SK-N-SH (cell line): ENCODE measurements at regions not wholly inside any gene's neighbourhood (a gene's known extent, or its start where the extent isn't known, plus 50 kb on each side); places are given as distances from the start of the nearest gene placed in this dataset.
"Not testable (repeated sequence)": the region's sequence is repeated elsewhere in the genome, so short reads cannot be mapped to it uniquely, and the experiment has no call there.

Experiments
- CTCF ChIA-PET: fragments of 300-600, 350-600 bp; formaldehyde crosslinking; extraction: SDS; loops from one replicate; lab custom pipeline; 2021; lab: Yijun Ruan, JAX
- POLR2A ChIA-PET: fragments of 350-600 bp; sonication (Branson Sonifier 250); formaldehyde crosslinking; extraction: SDS; loops from one replicate; lab custom pipeline; 2020; ENCODE audit warnings: antibody characterized with exemption, inconsistent platforms; lab: Yijun Ruan, JAX
- DNase-seq: peaks from one replicate; pipeline ENCODE4 v3.0.0; 2012
- H2AFZ ChIP-seq: fragments of 200-600 bp; sonication (generic); 2 replicates; pipeline ENCODE4 v1.8.1; 2016; ENCODE audit warnings: antibody characterized with exemption, mild to moderate bottlenecking, low read depth
- H3F3A ChIP-seq: fragments of 200-600 bp; sonication (generic); replicated peaks from 2 replicates; pipeline ENCODE3; 2016; ENCODE audit warnings: antibody characterized with exemption, mild to moderate bottlenecking; ENCODE audit not compliant: insufficient read depth
- H3K27ac ChIP-seq, 2 experiments: fragments of 200-500 bp in 1 of 2; fragments of 200-600 bp in 1 of 2; sonication (Bioruptor generic) in 1 of 2; sonication (generic), shearing (Covaris generic) in 1 of 2; 2 replicates each; pipeline versions ENCODE4 v1.5.1 to v1.6.1; 2014 to 2016; ENCODE audit warnings: low read depth in 2 of 2, inconsistent platforms in 1 of 2, low read length in 1 of 2, mild to moderate bottlenecking in 1 of 2, mixed read lengths in 1 of 2
- H3K27me3 ChIP-seq: fragments of 200-600 bp; sonication (generic), shearing (Covaris generic); 2 replicates; pipeline ENCODE4 v1.6.1; 2016; ENCODE audit warnings: mixed run types; ENCODE audit not compliant: insufficient read depth
- H3K36me3 ChIP-seq, 2 experiments: fragments of 200-500 bp in 1 of 2; fragments of 200-600 bp in 1 of 2; sonication (Bioruptor generic) in 1 of 2; sonication (generic) in 1 of 2; replicated peaks in 1 of 2; 2 replicates each; pipeline versions ENCODE3 to v1.5.1; 2014 to 2016; ENCODE audit warnings: low read length in 1 of 2, mild to moderate bottlenecking in 1 of 2; ENCODE audit not compliant: insufficient read depth in 2 of 2, control insufficient read depth in 1 of 2
- H3K4me1 ChIP-seq, 2 experiments: fragments of 200-500 bp in 1 of 2; fragments of 200-600 bp in 1 of 2; sonication (Bioruptor generic) in 1 of 2; sonication (generic), shearing (Covaris generic) in 1 of 2; 2 replicates each; pipeline versions ENCODE4 v1.5.1 to v1.6.1; 2014 to 2016; ENCODE audit warnings: low read depth in 1 of 2, low read length in 1 of 2, mixed run types in 1 of 2; ENCODE audit not compliant: insufficient read depth in 2 of 2, control insufficient read depth in 1 of 2
- H3K4me2 ChIP-seq: fragments of 200-600 bp; sonication (generic), shearing (Covaris generic); 2 replicates; pipeline ENCODE4 v1.6.1; 2017; ENCODE audit warnings: mixed run types
- H3K4me3 ChIP-seq, 2 experiments: fragments of 200-500 bp in 1 of 2; fragments of 200-600 bp in 1 of 2; sonication (Bioruptor generic) in 1 of 2; sonication (generic), shearing (Covaris generic) in 1 of 2; 2 replicates each; pipeline versions ENCODE4 v1.5.1 to v1.8.1; 2014 to 2016; ENCODE audit warnings: low read depth in 2 of 2, inconsistent platforms in 1 of 2, low read length in 1 of 2, mild to moderate bottlenecking in 1 of 2, mixed read lengths in 1 of 2, moderate library complexity in 1 of 2
- H3K79me2 ChIP-seq: fragments of 200-600 bp; sonication (generic); 2 replicates; pipeline ENCODE4 v1.8.1; 2017; ENCODE audit warnings: mild to moderate bottlenecking; ENCODE audit not compliant: insufficient read depth
- H3K9ac ChIP-seq: fragments of 200-600 bp; sonication (generic); 2 replicates; pipeline ENCODE4 v1.6.1; 2017; ENCODE audit warnings: mixed run types
- H3K9me2 ChIP-seq: fragments of 200-600 bp; sonication (generic); 2 replicates; pipeline ENCODE4 v1.6.1; 2017; ENCODE audit warnings: mixed run types
- H3K9me3 ChIP-seq: fragments of 200-600 bp; sonication (generic); 2 replicates; pipeline ENCODE4 v1.6.1; 2017; ENCODE audit warnings: mixed run types, mild to moderate bottlenecking, moderate library complexity
- H4K20me1 ChIP-seq: fragments of 200-600 bp; sonication (generic); 2 replicates; pipeline ENCODE4 v1.6.1; 2017; ENCODE audit warnings: mild to moderate bottlenecking, mixed run types; ENCODE audit not compliant: insufficient read depth
- CTCF ChIP-seq: fragments of 200-600 bp; sonication (generic); IDR thresholded peaks from 2 replicates; pipeline ENCODE4 v1.6.1; 2017; ENCODE audit warnings: antibody characterized with exemption, mild to moderate bottlenecking, moderate library complexity
- FOSL2 ChIP-seq: IDR thresholded peaks from 2 replicates; pipeline ENCODE4 v1.4.0; 2012; ENCODE audit warnings: low read depth, mild to moderate bottlenecking, moderate library complexity, borderline replicate concordance
- FOXJ3 ChIP-seq: sonication (generic); formaldehyde crosslinking; IDR thresholded peaks from 2 replicates; pipeline ENCODE4 v1.5.1; 2020; ENCODE audit warnings: mild to moderate bottlenecking, missing genetic modification reagents
- FOXM1 ChIP-seq: IDR thresholded peaks from 2 replicates; pipeline ENCODE4 v1.4.0; 2012; ENCODE audit warnings: low read depth, mild to moderate bottlenecking
- JUND ChIP-seq: IDR thresholded peaks from 2 replicates; pipeline ENCODE4 v1.4.0; 2012
- MEF2A ChIP-seq: IDR thresholded peaks from 2 replicates; pipeline ENCODE4 v1.4.0; 2012; ENCODE audit warnings: low read depth, borderline replicate concordance
- RFX5 ChIP-seq: IDR thresholded peaks from 2 replicates; pipeline ENCODE4 v1.6.1; 2012; ENCODE audit warnings: mild to moderate bottlenecking, improper control_type of control experiment, low read length
- SMC3 ChIP-seq: IDR thresholded peaks from 2 replicates; pipeline ENCODE4 v1.6.1; 2012; ENCODE audit warnings: low read depth, low read length, improper control_type of control experiment
- TEAD4 ChIP-seq: IDR thresholded peaks from 2 replicates; pipeline ENCODE4 v1.4.0; 2012; ENCODE audit warnings: mild to moderate bottlenecking, borderline replicate concordance; ENCODE audit not compliant: insufficient read depth
- WGBS: methylation state at CpG from one replicate; pipeline ENCODE4 v1.1.6; 2017; ENCODE audit warnings: low lambda C conversion rate; 5-methylcytosine and 5-hydroxymethylcytosine counted together
- TF ChIP-seq, protein P1 (sequence below): IDR thresholded peaks from 2 replicates; pipeline ENCODE4 v1.4.0; 2012; ENCODE audit warnings: low read depth

DNA sequence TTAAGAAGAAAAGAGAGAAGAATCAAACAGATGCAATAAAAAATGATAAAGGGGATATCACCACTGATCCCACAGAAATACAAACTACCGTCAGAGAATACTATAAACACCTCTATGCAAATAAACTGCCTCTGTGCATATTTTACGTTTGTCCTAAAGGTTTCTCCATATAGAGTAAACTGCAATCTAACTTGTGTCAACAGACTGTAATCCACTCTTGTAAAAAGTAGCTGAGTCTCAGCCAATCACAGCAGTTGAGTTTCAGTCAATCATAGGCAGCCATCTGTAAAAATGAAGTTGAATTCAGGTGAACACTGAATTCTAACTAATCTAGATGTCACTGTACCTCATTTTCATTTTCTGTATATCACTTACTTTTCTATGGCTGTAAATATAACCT, 112.2 kb upstream of the SYNCRIP start:
- H3K36me3 ChIP-seq: no peaks in the 10 kb centered on the region
- H3K4me3 ChIP-seq: no peak overlapping the region
- no peaks in the 10 kb centered on the region for H3K9me3 ChIP-seq
- CTCF ChIA-PET: interaction anchor here (1.3 kb wide), 1 partner anchor 1183 kb away, joined by 5 read pairs; the partner anchor contains the start of gene HTR1E
- POLR2A ChIA-PET: no interaction called here
- H3K27ac ChIP-seq: no peak overlapping the region; a peak in 1 of 4 replicates
- no peaks in the 10 kb centered on the region for H3K9me2 ChIP-seq
- TF ChIP-seq FOXM1 (no peak), SMC3 (no peak), RFX5 (no peak), MEF2A (no peak)
- TF ChIP-seq, all 33 proteins: peak for 0
- Histone ChIP-seq H4K20me1 (no peaks in the 10 kb centered on the region), H2AFZ (no peak overlapping the region), H3K4me1 (no peaks in the 10 kb centered on the region; a peak in 2 of 4 replicates), H3K27me3 (no peaks in the 10 kb centered on the region), H3F3A (no peaks in the 10 kb centered on the region), H3K4me2 (no peak overlapping the region), H3K9ac (no peak overlapping the region), H3K79me2 (no peaks in the 10 kb centered on the region)
- WGBS: 29% methylated on average over 2 of the region's 2 CpGs
- no peak for DNase-seq

- H3K4me1 ChIP-seq: no peaks in the 10 kb centered on the region; a peak in 2 of 4 replicates
- no peaks in the 10 kb centered on the region for H3F3A ChIP-seq
- H3K9me3 ChIP-seq: no peaks in the 10 kb centered on the region
- ChIA-PET CTCF (no interaction called here), POLR2A (no interaction called here)
- no peak overlapping the region for H3K27ac ChIP-seq
- no peaks in the 10 kb centered on the region for H3K79me2 ChIP-seq
- H3K9me2 ChIP-seq: no peaks in the 10 kb centered on the region
- TF ChIP-seq FOXM1 (no peak), FOSL2 (no peak), JUND (no peak), CTCF (no peak)
- H3K9ac ChIP-seq: no peak overlapping the region
- no peak overlapping the region for H2AFZ ChIP-seq
- H4K20me1 ChIP-seq: no peaks in the 10 kb centered on the region
- WGBS: 35% methylated on average over 5 of the region's 5 CpGs
- no peaks in the 10 kb centered on the region for H3K36me3 ChIP-seq
- no peak for DNase-seq
- H3K4me2 ChIP-seq: no peak overlapping the region
- H3K4me3 ChIP-seq: no peak overlapping the region
- H3K27me3 ChIP-seq: no peaks in the 10 kb centered on the region
Measured at GRCh38 chr6:85752602-85753001, 109.9 kb upstream of the SYNCRIP start.

- POLR2A ChIA-PET: interaction anchor here (1.0 kb wide), 1 partner anchor 73 kb away, joined by 4 read pairs; no protein-coding TSS in a partner anchor
- H3K36me3 ChIP-seq: no peaks in the 10 kb centered on the region
- no peak overlapping the region for H3K4me3 ChIP-seq
- no peak for DNase-seq
- no peaks in the 10 kb centered on the region for H3K79me2 ChIP-seq
- H3K4me2 ChIP-seq: no peak overlapping the region
- H3K9me3 ChIP-seq: no peaks in the 10 kb centered on the region
- TF ChIP-seq TEAD4: no peak
- TF ChIP-seq, protein P1, sequence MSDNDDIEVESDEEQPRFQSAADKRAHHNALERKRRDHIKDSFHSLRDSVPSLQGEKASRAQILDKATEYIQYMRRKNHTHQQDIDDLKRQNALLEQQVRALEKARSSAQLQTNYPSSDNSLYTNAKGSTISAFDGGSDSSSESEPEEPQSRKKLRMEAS: no peak
- TF ChIP-seq FOXJ3 (CRISPR knock-in tag): no peak
- H3K9me2 ChIP-seq: no peaks in the 10 kb centered on the region
- H3F3A ChIP-seq: no peaks in the 10 kb centered on the region
- H2AFZ ChIP-seq: no peak overlapping the region
- H3K27me3 ChIP-seq: no peaks in the 10 kb centered on the region
- H4K20me1 ChIP-seq: no peaks in the 10 kb centered on the region
- CTCF ChIA-PET: interaction anchor here (1.0 kb wide), 1 partner anchor 1186 kb away, joined by 3 read pairs; the partner anchor contains the start of gene HTR1E
- 44% methylated on average over 2 of the region's 5 CpGs for whole genome bisulfite sequencing
- no peaks in the 10 kb centered on the region; a peak in 1 of 4 replicates for H3K4me1 ChIP-seq
- H3K27ac ChIP-seq: no peak overlapping the region
- no peak overlapping the region for H3K9ac ChIP-seq
Measured at GRCh38 chr6:85751374-85752055, 108.8 kb upstream of the SYNCRIP start.

- CTCF ChIA-PET: not testable (repeated sequence)
- 52% methylated on average over 2 of the region's 2 CpGs for WGBS
- POLR2A ChIA-PET: interaction anchor here (0.7 kb wide), 1 partner anchor 1187 kb away, joined by 4 read pairs; no protein-coding TSS in a partner anchor
Measured at GRCh38 chr6:85750146-85750545, 107.5 kb upstream of the SYNCRIP start.

More at GRCh38 chr6:85750146-85750545, 107.5 kb upstream of the SYNCRIP start:
- not testable (repeated sequence) for H3F3A ChIP-seq, H3K27ac ChIP-seq, H3K36me3 ChIP-seq, H3K4me3 ChIP-seq, H3K27me3 ChIP-seq, H3K4me2 ChIP-seq, H3K4me1 ChIP-seq, DNase-seq, H2AFZ ChIP-seq, H3K9me3 ChIP-seq, H3K79me2 ChIP-seq, H4K20me1 ChIP-seq, H3K9ac ChIP-seq, H3K9me2 ChIP-seq
